Uterus (tissue), 2 donors: ENCODE measurements at regions not wholly inside any gene's neighbourhood (a gene's known extent, or its start where the extent isn't known, plus 50 kb on each side); places are given as distances from the start of the nearest gene placed in this dataset.

Source experiments
- CTCF ChIP-seq, 4 experiments: fragments of 200-600 bp in 2 of 4; fragments of 450-650 bp in 2 of 4; sonication (generic) in 2 of 4; IDR thresholded peaks; one replicate each; pipeline ENCODE4 v1.5.1; 2016 to 2019; ENCODE audit warnings: antibody characterized with exemption in 4 of 4, mild to moderate bottlenecking in 2 of 4, moderate library complexity in 1 of 4
- POLR2A ChIP-seq, 2 donors: fragments of 450-650 bp; IDR thresholded peaks; one replicate each; pipeline ENCODE4 v1.6.1; 2016; ENCODE audit warnings: antibody characterized with exemption in 2 of 2, mild to moderate bottlenecking in 1 of 2, moderate library complexity in 1 of 2

- no peak for TF ChIP-seq CTCF (IDR thresholded peaks at IDR 0.05)
- no peak for TF ChIP-seq POLR2A (IDR thresholded peaks at IDR 0.05)
Observed at GRCh38 chr4:24364249-24364648, 220.1 kb downstream of the DHX15 start.
